ENCODE measurements at regions not wholly inside any gene's neighbourhood (a gene's known extent, or its start where the extent isn't known, plus 50 kb on each side); places are given as distances from the start of the nearest gene placed in this dataset.

DNA sequence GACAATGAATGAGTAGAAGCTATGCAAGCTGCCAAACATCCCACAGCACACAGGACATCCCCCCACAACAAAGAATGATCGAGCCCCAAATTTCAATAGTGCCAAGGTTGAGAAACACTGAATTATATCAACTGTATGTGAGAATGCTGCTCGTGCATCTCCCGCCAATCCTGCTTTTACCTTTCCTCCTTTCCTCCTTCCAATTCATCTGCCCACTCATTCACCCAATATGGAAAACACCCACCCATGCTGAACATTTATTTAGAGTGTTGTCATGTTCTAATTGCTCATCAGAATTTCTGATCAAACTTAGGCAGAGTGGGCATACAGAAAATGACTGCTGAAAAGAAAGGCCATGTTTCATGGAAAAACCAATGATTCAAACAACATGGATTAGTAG lies 183.0 kb downstream of the TMEM114 start:
- no peak overlapping the region for H3K56ac ChIP-seq (replicated peaks; ENCODE audit: insufficient read length, low read depth, low read length)
- H3K23me2 ChIP-seq (ENCODE audit: low read depth, low read length), result 0 out of 2 replicates have a peak, but pooled peaks cover 2% of the 10 kb centered on the region
- H2AK5ac ChIP-seq (ENCODE audit: low read depth, low read length), result no peak overlapping the region
- no peak overlapping the region for H3K18ac ChIP-seq (ENCODE audit: extremely low read depth, low read length)
- H3K4me2 ChIP-seq (ENCODE audit: insufficient read depth in 1 of 2, low read depth in 2 of 2, low read length in 2 of 2), result no peak overlapping the region
- H2BK20ac ChIP-seq (ENCODE audit: low read length), result no peak overlapping the region
- H4K91ac ChIP-seq (replicated peaks; ENCODE audit: insufficient read length, low read length), result no peak overlapping the region
- H3K36me3 ChIP-seq (ENCODE audit: control insufficient read depth in 2 of 4, insufficient read depth in 4 of 4, low read length in 3 of 4), result no peaks in the 10 kb centered on the region
- H2BK120ac ChIP-seq (replicated peaks; ENCODE audit: low read depth, low read length), result no peak overlapping the region
- no peaks in the 10 kb centered on the region for H4K20me1 ChIP-seq (replicated peaks in 1 of 2; ENCODE audit: control insufficient read depth in 1 of 2, insufficient read depth in 2 of 2, low read length in 2 of 2)
- WGBS, 2 experiments (ENCODE audit: extremely low coverage in 1 of 2, insufficient coverage in 1 of 2, insufficient read length in 1 of 2, insufficient replicate concordance in 2 of 2, low coverage in 1 of 2, low lambda C conversion rate in 2 of 2, missing lambda C conversion rate in 1 of 2), result 95% methylated on average over 3 of the region's 3 CpGs; no CpG with 5 or more reads in 1 of the 2 experiments
- H3K4ac ChIP-seq (replicated peaks; ENCODE audit: insufficient read length, low read depth, low read length), result no peak overlapping the region
- H3K79me1 ChIP-seq (ENCODE audit: low read depth, low read length), result no peaks in the 10 kb centered on the region
- DNase-seq (ENCODE audit: low read depth in 1 of 2, low spot score in 2 of 2) (no peak), FAIRE-seq (no peak)
- ChIA-PET POLR2A (ENCODE audit: partially characterized antibody) (no interaction called here), CTCF (ENCODE audit: partially characterized antibody) (interaction anchor here (0.6 kb wide), 1 partner anchor 1524 kb away, joined by 3 read pairs; no protein-coding TSS in a partner anchor)
- H3K79me2 ChIP-seq (ENCODE audit: control insufficient read depth in 1 of 2, insufficient read depth in 2 of 2, low read length in 2 of 2), result no peaks in the 10 kb centered on the region
- H2BK5ac ChIP-seq (ENCODE audit: low read depth, low read length), result no peak overlapping the region
- no peak overlapping the region for H2BK15ac ChIP-seq (ENCODE audit: low read length)
- no peak overlapping the region for H2AFZ ChIP-seq (ENCODE audit: low read length)
- H3K9me3 ChIP-seq (ENCODE audit: insufficient read depth in 2 of 2, low read depth in 1 of 2, low read length in 1 of 2), result no peaks in the 10 kb centered on the region
- no peaks in the 10 kb centered on the region for H3K4me1 ChIP-seq (replicated peaks in 1 of 4; ENCODE audit: control insufficient read depth in 3 of 4, insufficient read depth in 4 of 4, low read length in 3 of 4)
- no peak overlapping the region for H3K9ac ChIP-seq (replicated peaks in 1 of 4; ENCODE audit: extremely low read depth in 1 of 4, low read depth in 3 of 4, low read length in 3 of 4)
- H2BK12ac ChIP-seq (ENCODE audit: low read depth, low read length), result no peak overlapping the region
- no peaks in the 10 kb centered on the region; a peak in 1 of 7 replicates for H3K27me3 ChIP-seq (replicated peaks in 1 of 4; ENCODE audit: control insufficient read depth in 3 of 4, extremely low read depth in 1 of 4, insufficient read depth in 3 of 4, low read length in 3 of 4)
- H3K23ac ChIP-seq (ENCODE audit: insufficient read length), result no peak overlapping the region
- H3K4me3 ChIP-seq (ENCODE audit: extremely low read depth in 1 of 4, insufficient read depth in 2 of 4, low read depth in 3 of 4, low read length in 4 of 4), result no peak overlapping the region
- no peak overlapping the region for H3K14ac ChIP-seq (ENCODE audit: insufficient read length)
- H3K27ac ChIP-seq (ENCODE audit: low read depth, low read length), result no peak overlapping the region
- H4K5ac ChIP-seq (ENCODE audit: insufficient read length, low read depth, low read length), result no peak overlapping the region
- no peak overlapping the region for H4K8ac ChIP-seq (ENCODE audit: extremely low read depth, insufficient read depth, low read length)
- no peak for TF ChIP-seq CREB1 (IDR thresholded peaks at IDR 0.05)
